SJCRH30 (cell line): ENCODE measurements at regions not wholly inside any gene's neighbourhood (a gene's known extent, or its start where the extent isn't known, plus 50 kb on each side); places are given as distances from the start of the nearest gene placed in this dataset.
"Not testable (repeated sequence)": the region's sequence is repeated elsewhere in the genome, so short reads cannot be mapped to it uniquely, and the experiment has no call there.

ENCODE experiments used
- DNase-seq, 2 experiments: peaks; one replicate each; pipeline ENCODE4 v3.0.0-alpha.2; 2015 to 2020
- H3K27ac ChIP-seq: fragments of 250-450 bp; sonication (Bioruptor Pico); 2 replicates; pipeline ENCODE4 v1.5.1; 2020; ENCODE audit warnings: mild to moderate bottlenecking, moderate library complexity
- H3K27me3 ChIP-seq: fragments of 250-450 bp; sonication (Bioruptor Pico); 2 replicates; pipeline ENCODE4 v1.5.1; 2020; ENCODE audit warnings: mild to moderate bottlenecking, moderate library complexity
- H3K36me3 ChIP-seq: fragments of 250-450 bp; sonication (Bioruptor Pico); 2 replicates; pipeline ENCODE4 v1.5.1; 2020; ENCODE audit warnings: mild to moderate bottlenecking, moderate library complexity
- H3K4me1 ChIP-seq: fragments of 250-450 bp; sonication (Bioruptor Pico); 2 replicates; pipeline ENCODE4 v1.5.1; 2020; ENCODE audit warnings: mild to moderate bottlenecking, moderate library complexity
- H3K4me3 ChIP-seq: fragments of 250-450 bp; sonication (Bioruptor Pico); 2 replicates; pipeline ENCODE4 v1.5.1; 2020; ENCODE audit warnings: mild to moderate bottlenecking, moderate library complexity
- H3K9me3 ChIP-seq: fragments of 250-450 bp; sonication (Bioruptor Pico); replicated peaks from 2 replicates; pipeline ENCODE4 v1.5.1; 2020; ENCODE audit warnings: mild to moderate bottlenecking, moderate library complexity

DNA sequence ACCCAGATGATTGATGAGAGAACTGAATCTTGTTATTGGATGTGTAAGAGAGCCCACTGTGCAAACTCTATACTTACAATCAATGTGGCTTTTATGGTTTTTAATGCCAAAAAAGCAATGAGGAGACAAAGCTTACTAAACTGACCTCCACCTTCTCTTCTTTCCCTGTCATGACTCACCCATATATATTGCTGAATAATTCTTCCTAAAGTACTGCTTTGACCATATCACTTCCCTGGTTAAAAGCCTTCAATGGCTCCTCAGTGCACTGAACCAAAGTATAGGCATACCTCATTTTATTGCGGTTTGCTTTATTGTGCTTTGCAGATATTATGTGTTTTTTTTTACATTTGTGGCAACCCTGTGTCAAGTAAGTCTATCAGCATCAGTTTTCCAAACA, 138.4 kb upstream of the PELI2 start:
- Histone ChIP-seq H3K4me3 (no peak overlapping the region), H3K4me1 (0 out of 2 replicates have a peak, but pooled peaks cover 2% of the 10 kb centered on the region), H3K27ac (no peak overlapping the region), H3K36me3 (no peaks in the 10 kb centered on the region), H3K27me3 (no peaks in the 10 kb centered on the region), H3K9me3 (no peaks in the 10 kb centered on the region)
- DNase-seq = no peak

DNA sequence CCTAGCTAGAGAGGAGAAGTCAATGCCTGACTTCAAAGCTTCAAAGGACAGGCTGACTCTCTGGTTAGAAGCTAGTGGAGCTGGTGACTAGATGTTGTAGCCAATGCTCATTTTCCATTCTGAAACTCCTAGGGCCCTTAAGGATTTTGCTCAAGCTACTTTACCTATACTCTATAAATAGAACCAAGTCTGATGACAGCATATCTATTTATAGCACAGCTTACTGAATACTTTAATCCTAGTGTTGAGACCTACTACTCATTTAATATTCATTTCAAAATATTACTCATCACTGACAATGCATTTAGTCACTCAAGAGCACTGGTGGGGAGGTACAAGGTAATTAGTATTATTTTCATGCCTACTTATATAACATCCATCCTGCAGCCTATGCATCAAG, 137.2 kb upstream of the PELI2 start:
- Histone ChIP-seq H3K9me3 (no peaks in the 10 kb centered on the region), H3K27ac (no peak overlapping the region), H3K36me3 (no peaks in the 10 kb centered on the region), H3K4me1 (no peaks in the 10 kb centered on the region), H3K27me3 (no peaks in the 10 kb centered on the region), H3K4me3 (no peak overlapping the region)
- DNase-seq = no peak

DNA sequence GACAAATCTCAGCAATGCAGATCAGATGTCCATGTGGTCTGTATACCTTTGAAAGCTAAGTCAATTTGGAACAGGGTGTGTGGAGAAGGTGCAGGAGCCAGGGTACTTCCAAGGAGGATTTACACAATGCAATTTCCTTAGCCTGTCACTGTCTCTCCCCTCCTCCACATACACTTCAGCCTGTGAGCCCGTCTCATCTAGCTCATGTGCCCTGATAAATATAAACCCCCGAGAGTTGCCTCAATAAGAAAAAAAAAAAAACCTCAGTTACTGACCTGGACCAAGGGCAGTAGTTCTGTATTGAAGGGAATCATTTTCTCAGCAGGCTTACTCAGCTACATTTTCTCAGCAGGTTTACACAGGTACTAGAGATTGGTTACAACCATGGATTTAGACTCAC, 132.1 kb upstream of the PELI2 start:
- H3K4me1 ChIP-seq = no peaks in the 10 kb centered on the region
- DNase-seq = no peak
- no peak overlapping the region for H3K4me3 ChIP-seq
- H3K9me3 ChIP-seq = no peaks in the 10 kb centered on the region
- H3K36me3 ChIP-seq = no peaks in the 10 kb centered on the region
- no peak overlapping the region for H3K27ac ChIP-seq
- no peaks in the 10 kb centered on the region for H3K27me3 ChIP-seq

DNA sequence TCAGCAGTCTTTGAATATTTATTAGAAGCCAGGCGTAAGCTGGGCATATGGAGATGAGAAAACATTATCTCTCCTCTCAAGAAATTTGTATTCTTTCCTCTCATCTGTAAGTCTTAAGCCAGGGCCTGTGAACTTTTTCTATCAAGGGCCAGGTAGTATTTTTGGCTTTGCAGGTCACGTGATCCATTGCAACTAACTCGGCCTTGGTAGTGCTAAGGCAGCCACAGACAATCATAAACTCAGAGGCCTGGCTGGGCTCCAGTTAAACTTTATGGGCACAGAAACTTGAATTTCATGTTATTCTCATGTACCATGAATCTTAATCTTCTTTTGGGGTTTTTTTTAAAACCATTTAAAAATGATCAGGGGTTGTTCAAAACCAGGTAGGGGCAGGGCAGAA, 117.4 kb upstream of the PELI2 start:
- no peaks in the 10 kb centered on the region; the same call in 1 of the 2 replicates for H3K4me1 ChIP-seq
- no peaks in the 10 kb centered on the region for H3K27me3 ChIP-seq
- no peak for DNase-seq
- no peaks in the 10 kb centered on the region for H3K36me3 ChIP-seq
- H3K9me3 ChIP-seq = no peaks in the 10 kb centered on the region
- H3K4me3 ChIP-seq = no peak overlapping the region
- no peak overlapping the region for H3K27ac ChIP-seq

DNA sequence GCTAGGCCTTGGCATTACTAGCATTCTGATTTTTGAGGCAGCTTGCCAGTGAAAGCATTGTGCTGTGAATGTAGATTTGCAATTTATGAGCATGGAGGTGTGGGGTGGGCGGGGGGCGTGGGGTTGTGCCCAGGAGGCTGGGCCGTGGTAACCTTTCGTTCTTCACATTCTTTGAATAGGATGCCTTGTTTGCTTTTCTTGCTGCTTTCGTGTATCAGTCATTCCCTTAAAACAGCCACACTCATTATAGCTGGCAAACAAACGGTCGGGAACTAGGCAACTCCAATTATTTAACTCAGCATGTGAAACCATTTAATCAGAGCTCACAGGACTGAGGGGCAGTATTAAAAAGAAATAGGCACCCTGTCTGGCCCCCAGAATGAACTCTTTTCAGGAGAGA, 115.9 kb upstream of the PELI2 start:
- Histone ChIP-seq H3K4me3 (no peak overlapping the region), H3K36me3 (no peaks in the 10 kb centered on the region), H3K27me3 (no peaks in the 10 kb centered on the region), H3K27ac (no peak overlapping the region), H3K9me3 (no peaks in the 10 kb centered on the region), H3K4me1 (no peaks in the 10 kb centered on the region; the same call in 1 of the 2 replicates)
- DNase-seq = no peak

DNA sequence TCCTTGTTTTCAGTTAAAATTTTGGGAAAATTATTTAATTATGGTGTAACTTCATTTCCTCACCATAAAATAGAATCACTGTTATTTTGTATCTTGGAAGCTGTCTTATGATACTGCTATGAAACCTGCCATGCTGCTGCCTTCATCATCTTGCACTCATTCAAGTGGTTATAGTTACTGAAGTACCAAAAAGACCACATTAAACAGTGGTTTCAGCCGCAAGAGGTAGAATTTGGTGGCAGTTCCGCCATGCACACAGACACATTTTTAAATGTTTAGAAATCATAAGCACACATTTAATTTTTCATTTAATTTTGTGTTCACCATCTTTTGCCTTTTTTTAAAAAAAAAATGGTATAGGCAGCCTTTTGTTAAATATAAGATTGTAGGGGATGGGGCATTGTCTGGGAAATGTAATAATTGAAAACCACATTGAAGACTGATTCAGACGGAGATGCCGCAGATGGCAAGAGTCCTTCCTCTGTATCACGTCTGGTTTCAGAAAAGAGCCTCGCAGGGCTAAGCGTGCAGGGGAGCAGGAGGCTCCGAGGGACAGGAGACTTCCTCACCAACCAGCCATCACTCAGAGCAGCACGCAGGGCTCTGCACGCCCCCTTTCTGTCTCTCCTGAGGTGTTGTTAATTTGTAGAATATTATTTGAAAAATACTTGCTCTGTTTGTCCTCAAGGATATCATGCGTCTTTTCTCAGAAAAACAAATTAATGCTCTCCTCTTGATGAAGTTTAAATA, 115.2 kb upstream of the PELI2 start:
- H3K36me3 ChIP-seq = no peaks in the 10 kb centered on the region
- H3K4me3 ChIP-seq = no peak overlapping the region
- no peak overlapping the region for H3K27ac ChIP-seq
- no peaks in the 10 kb centered on the region for H3K27me3 ChIP-seq
- DNase-seq = no peak
- H3K4me1 ChIP-seq = no peaks in the 10 kb centered on the region; the same call in 1 of the 2 replicates
- no peaks in the 10 kb centered on the region for H3K9me3 ChIP-seq

DNA sequence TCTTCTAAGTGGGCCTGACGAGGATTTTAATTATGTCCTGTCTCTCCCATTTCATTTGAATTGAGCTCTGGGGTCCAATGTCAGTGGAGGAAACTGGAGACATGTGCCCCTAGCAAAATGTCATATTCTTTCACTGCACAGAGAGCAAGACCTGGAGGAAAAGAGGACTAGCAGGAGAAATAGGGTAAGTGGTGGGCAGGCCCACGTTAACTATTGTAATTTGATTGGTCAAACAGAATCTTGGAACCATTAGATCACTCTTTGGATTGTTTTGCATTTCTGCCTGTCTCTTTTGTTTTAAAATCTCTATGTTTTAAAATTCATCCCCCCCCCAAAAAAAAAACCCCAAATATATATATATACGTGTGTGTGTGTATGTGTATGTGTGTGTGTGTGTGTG, 113.9 kb upstream of the PELI2 start:
- H3K27ac ChIP-seq = no peak overlapping the region
- H3K27me3 ChIP-seq = no peaks in the 10 kb centered on the region
- no peak overlapping the region for H3K4me3 ChIP-seq
- H3K4me1 ChIP-seq = no peaks in the 10 kb centered on the region; the same call in 1 of the 2 replicates
- H3K9me3 ChIP-seq = no peaks in the 10 kb centered on the region
- no peak for DNase-seq
- H3K36me3 ChIP-seq = no peaks in the 10 kb centered on the region

DNA sequence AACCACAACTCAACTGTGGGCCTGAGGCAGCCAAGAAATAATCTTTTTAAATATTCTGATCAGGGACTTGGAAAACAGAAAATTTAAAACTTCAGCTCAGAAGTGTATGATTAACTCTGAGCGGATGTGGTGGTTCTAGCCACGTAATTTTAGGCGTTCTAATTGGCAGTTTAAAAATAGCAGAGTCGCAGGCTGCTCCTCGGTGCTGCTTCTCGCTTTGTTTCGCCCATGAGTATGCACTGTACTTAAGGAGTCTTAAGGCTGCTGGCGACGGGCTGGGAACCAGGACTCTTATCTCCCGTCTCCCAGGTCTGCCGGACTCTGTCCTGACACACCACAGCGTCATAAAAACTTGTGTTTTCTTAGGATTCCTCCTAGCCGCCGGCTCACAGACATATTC, 113.4 kb upstream of the PELI2 start:
- H3K27ac ChIP-seq = no peak overlapping the region
- H3K27me3 ChIP-seq = no peaks in the 10 kb centered on the region
- peak overlapping the region; percentile 9 for H3K4me3 ChIP-seq
- no peaks in the 10 kb centered on the region for H3K36me3 ChIP-seq
- DNase-seq = no peak
- H3K4me1 ChIP-seq = no peaks in the 10 kb centered on the region; the same call in 1 of the 2 replicates
- H3K9me3 ChIP-seq = no peaks in the 10 kb centered on the region

DNA sequence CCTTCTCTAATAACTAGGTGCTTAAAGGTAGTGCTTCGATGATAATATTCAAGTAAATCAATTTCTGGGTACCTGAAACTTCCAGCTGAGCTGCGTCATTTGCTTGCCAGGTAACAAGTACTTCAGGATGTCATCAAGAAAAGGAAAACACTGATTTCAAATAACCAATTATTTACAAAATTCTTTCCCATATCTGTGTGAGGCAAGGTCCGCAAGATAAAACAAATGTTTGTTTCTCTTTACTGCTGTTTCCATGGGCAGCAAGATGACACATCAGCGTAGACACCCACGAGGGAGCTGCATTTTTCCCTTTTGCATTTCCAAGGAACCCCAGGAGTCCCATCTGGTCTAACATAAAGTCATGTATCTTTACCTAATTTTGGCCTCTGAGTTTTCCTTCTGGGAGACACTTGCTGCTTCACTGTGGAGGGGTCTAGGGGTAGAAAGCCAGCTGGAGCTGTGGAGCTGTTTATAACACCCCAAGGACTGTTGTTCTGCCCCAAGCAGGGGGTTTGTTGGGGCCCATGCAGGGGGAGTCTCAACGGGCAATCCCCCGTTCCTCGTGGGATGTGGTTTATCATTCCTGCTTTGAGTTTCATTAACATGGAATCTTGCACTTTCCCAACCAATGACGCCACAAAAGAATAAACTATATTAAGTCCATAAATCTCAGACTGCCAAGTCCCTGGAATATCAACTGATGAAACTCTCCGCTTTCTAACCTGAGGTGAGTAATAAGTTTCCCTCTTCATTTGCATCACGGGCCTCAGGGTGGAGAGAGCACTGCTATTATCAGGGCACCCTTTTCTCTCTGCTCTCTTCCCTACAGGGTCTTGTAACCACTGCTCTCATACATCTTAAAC, 112.8 kb upstream of the PELI2 start:
- no peak for DNase-seq
- Histone ChIP-seq H3K36me3 (no peaks in the 10 kb centered on the region), H3K9me3 (no peaks in the 10 kb centered on the region), H3K27ac (no peak overlapping the region), H3K27me3 (no peaks in the 10 kb centered on the region), H3K4me3 (peak overlapping the region; percentile 9; the same call in 1 of the 2 replicates), H3K4me1 (no peaks in the 10 kb centered on the region; the same call in 1 of the 2 replicates)

DNA sequence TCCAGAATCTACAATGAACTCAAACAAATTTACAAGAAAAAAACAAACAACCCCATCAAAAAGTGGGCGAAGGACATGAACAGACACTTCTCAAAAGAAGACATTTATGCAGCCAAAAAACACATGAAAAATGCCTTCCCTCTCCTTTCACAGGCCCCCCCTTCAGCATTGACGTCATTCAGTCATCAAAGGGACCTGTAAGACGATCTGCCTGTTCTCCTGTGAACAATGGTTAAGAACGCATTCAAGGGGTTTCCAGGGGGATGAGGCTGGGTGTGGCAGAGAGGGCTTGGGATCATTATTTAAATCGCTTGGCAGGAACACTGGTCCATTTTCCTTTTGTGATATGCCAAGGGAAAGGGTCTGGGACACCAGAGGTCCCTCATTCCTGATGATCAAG, 110.7 kb upstream of the PELI2 start:
- not testable (repeated sequence) for H3K9me3 ChIP-seq, H3K27ac ChIP-seq, H3K4me3 ChIP-seq, H3K27me3 ChIP-seq, H3K36me3 ChIP-seq, H3K4me1 ChIP-seq
- DNase-seq = peak; percentile 3 to 10

DNA sequence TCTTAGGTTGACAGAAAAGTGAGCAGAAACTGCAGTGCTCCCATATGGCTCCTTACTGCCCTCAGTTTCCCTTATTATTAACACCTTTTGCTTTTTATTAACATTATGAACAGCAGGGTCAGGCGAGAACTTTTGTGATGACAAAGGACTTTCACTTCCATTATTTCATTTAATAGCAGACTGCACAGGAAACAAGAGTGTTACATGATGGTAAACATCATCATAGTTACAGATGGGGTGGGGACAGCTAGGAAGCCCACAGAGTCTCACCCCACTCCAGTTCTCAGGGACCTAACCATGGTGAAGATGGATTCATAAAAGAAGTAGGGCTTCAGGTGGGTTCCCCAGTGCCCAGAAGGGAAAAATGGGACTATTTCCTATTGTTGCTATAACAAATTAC, 110.1 kb upstream of the PELI2 start:
- Histone ChIP-seq H3K9me3 (no peaks in the 10 kb centered on the region), H3K4me3 (no peak overlapping the region), H3K27ac (no peak overlapping the region), H3K4me1 (no peaks in the 10 kb centered on the region; the same call in 1 of the 2 replicates), H3K27me3 (no peaks in the 10 kb centered on the region), H3K36me3 (no peaks in the 10 kb centered on the region)
- DNase-seq = no peak

DNA sequence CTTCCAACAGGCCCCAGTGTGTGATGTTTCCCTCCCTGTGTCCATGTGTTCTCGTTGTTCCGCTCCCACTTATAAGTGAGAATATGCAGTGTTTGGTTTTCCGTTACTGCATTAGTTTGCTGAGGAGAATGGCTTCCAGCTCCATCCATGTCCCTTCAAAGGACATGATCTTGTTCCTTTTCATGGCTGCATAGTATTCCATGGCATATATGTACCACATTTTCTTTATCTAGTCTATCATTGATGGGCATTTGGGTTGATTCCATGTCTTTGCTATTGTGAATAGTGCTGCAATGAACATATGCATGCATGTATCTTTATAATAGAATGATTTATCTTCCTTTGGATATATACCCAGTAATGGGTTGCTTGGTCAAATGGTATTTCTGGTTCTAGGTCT, 109.5 kb upstream of the PELI2 start:
- H3K9me3 ChIP-seq, H3K27ac ChIP-seq, H3K36me3 ChIP-seq, H3K4me1 ChIP-seq, DNase-seq, H3K27me3 ChIP-seq, H3K4me3 ChIP-seq: not testable (repeated sequence)

DNA sequence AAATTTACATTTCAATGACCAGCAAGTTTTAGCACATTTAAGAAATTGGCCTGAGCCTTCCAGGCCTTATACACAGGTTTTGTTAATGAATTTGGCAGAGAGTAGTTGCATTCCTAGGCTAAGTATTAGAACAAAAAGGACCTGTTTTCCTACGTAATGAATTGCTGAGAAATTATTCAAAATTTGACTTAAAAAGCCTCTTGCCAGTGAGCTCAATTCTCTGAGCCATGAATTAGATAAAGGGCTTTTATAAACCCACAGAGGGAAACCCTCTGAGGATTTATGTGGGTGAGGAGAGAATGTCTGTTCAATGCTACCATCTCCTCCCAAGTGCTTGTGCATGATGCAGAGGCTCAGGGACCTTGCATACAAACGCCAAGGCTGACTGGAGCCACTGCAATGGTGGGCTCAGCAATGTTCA, 94.5 kb upstream of the PELI2 start:
- Histone ChIP-seq H3K4me3 (no peak overlapping the region), H3K36me3 (no peaks in the 10 kb centered on the region), H3K9me3 (no peaks in the 10 kb centered on the region), H3K4me1 (no peaks in the 10 kb centered on the region), H3K27me3 (no peaks in the 10 kb centered on the region), H3K27ac (no peak overlapping the region)
- no peak for DNase-seq

DNA sequence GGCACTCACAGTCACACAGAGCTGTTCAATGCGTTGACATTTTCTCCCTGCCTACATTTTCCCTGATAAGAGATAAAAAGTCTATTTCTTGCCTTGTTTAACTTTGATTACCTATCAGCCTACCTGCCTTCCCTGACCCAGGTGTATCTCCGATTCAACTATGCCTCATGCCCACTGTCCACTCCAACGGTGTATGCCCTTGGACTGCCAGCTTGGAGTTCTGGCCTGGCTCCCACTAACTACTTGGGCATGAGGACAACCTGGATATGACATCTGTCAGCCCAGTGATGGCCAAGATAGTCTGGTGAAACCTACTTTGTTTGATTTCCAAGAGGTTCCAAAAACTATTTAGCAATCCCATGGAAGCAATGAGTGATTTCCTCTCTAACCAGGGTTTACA, 93.0 kb upstream of the PELI2 start:
- no peaks in the 10 kb centered on the region for H3K4me1 ChIP-seq
- H3K4me3 ChIP-seq = no peak overlapping the region
- H3K36me3 ChIP-seq = no peaks in the 10 kb centered on the region
- H3K27me3 ChIP-seq = no peaks in the 10 kb centered on the region
- no peaks in the 10 kb centered on the region for H3K9me3 ChIP-seq
- no peak overlapping the region for H3K27ac ChIP-seq
- DNase-seq = no peak

DNA sequence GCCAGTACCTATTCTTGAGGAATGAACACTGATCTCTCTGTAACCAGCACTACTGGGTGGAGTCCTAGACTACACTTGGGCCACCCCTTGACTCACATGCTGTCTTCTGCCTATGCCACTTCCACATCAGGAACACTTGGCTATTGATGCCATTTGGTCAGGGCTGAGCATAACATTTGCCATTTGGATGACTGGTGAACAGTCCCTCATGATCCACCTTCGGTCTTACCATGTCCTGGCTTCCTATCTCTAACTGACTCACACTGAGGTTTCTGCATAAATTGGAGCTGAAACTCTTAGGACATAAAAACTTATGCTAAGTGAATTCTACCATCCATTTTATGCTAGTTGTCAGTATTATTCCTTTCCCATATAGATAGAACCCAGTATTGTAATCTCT, 91.7 kb upstream of the PELI2 start:
- H3K27me3 ChIP-seq = no peaks in the 10 kb centered on the region
- H3K27ac ChIP-seq = no peak overlapping the region
- DNase-seq = no peak
- no peaks in the 10 kb centered on the region for H3K9me3 ChIP-seq
- H3K36me3 ChIP-seq = no peaks in the 10 kb centered on the region
- H3K4me1 ChIP-seq = no peaks in the 10 kb centered on the region
- no peak overlapping the region for H3K4me3 ChIP-seq
